Endothelial cell of umbilical vein (primary cell): ENCODE measurements at regions not wholly inside any gene's neighbourhood (a gene's known extent, or its start where the extent isn't known, plus 50 kb on each side); places are given as distances from the start of the nearest gene placed in this dataset.

Source experiments
- BruUV-seq: library from RNA; stranded (reverse); fragments of 400-500 nt; replicated peaks from 2 replicates; lab custom pipeline; 2021; lab: Mats Ljungman, UMichigan
- CTCF ChIA-PET: fragments of 300-600, 350-600 bp; sonication (Branson Sonifier 250); formaldehyde crosslinking; loops from one replicate; lab custom pipeline; 2021; ENCODE audit warnings: antibody characterized with exemption, inconsistent platforms; lab: Charles Lee
- POLR2A ChIA-PET: fragments of 300-600, 350-600 bp; sonication (Branson Sonifier 250); formaldehyde crosslinking; loops from one replicate; lab custom pipeline; 2021; ENCODE audit warnings: antibody characterized with exemption, inconsistent platforms; lab: Charles Lee
- DNase-seq: peaks from one replicate; pipeline ENCODE4 v3.0.0-alpha.2; 2011; ENCODE audit warnings: low read depth, low spot score
- FAIRE-seq: peaks from 2 replicates; lab custom pipeline; 2011; peaks lifted over from hg19 to GRCh38; lab: Jason Lieb, UNC
- H2AFZ ChIP-seq: 2 replicates; pipeline ENCODE4 v1.6.0; 2012; ENCODE audit warnings: low read depth, low read length, control low read depth, inconsistent platforms
- H3K27ac ChIP-seq: 2 replicates; pipeline ENCODE4 v1.5.1; 2011; ENCODE audit warnings: low read depth, mild to moderate bottlenecking, control low read depth, low read length, moderate library complexity; ENCODE audit not compliant: insufficient read depth
- H3K27me3 ChIP-seq, 2 experiments: 2 replicates each; pipeline versions ENCODE4 v1.6.0 to v1.6.1; 2011; ENCODE audit warnings: low read length in 2 of 2, mixed read lengths in 1 of 2; ENCODE audit not compliant: control insufficient read depth in 2 of 2, insufficient read depth in 2 of 2
- H3K36me3 ChIP-seq, 2 experiments: 2 replicates in 1 of 2; 3 replicates in 1 of 2; pipeline ENCODE4 v1.5.1; 2011; ENCODE audit warnings: low read length in 2 of 2, mild to moderate bottlenecking in 1 of 2, moderate library complexity in 1 of 2; ENCODE audit not compliant: control insufficient read depth in 2 of 2, insufficient read depth in 2 of 2; ENCODE audit errors: extremely low read depth in 1 of 2
- H3K4me1 ChIP-seq: 3 replicates; pipeline ENCODE4 v1.5.1; 2011; ENCODE audit warnings: mild to moderate bottlenecking, low read length; ENCODE audit not compliant: control insufficient read depth, insufficient read depth; ENCODE audit errors: extremely low read depth
- H3K4me2 ChIP-seq: 2 replicates; pipeline ENCODE4 v1.6.1; 2011; ENCODE audit warnings: low read length, control low read depth, mixed read lengths; ENCODE audit not compliant: insufficient read depth
- H3K4me3 ChIP-seq, 3 experiments: fragments of 200-600 bp in 1 of 3; sonication (generic), shearing (Covaris generic) in 1 of 3; replicated peaks in 1 of 3; 2 replicates each; pipeline ENCODE4 v1.5.1; 2011 to 2016; ENCODE audit warnings: control low read depth in 3 of 3, low read length in 3 of 3, mild to moderate bottlenecking in 2 of 3, inconsistent platforms in 1 of 3, low read depth in 1 of 3, moderate library complexity in 1 of 3; ENCODE audit not compliant: insufficient read depth in 1 of 3
- H3K79me2 ChIP-seq: 2 replicates; pipeline ENCODE4 v1.6.0; 2012; ENCODE audit warnings: low read length, inconsistent platforms; ENCODE audit not compliant: control insufficient read depth, insufficient read depth
- H3K9ac ChIP-seq: replicated peaks from 2 replicates; pipeline ENCODE3; 2011; ENCODE audit warnings: low read length, control low read depth; ENCODE audit not compliant: insufficient read depth; ENCODE audit errors: extremely low read depth
- H3K9me1 ChIP-seq: replicated peaks from 3 replicates; pipeline ENCODE4 v1.6.0; 2011; ENCODE audit warnings: mild to moderate bottlenecking, low read length; ENCODE audit not compliant: control insufficient read depth, insufficient read depth; ENCODE audit errors: extremely low read depth
- H3K9me3 ChIP-seq: replicated peaks from 2 replicates; pipeline ENCODE4 v1.5.1; 2012; ENCODE audit warnings: low read length, inconsistent platforms; ENCODE audit not compliant: control insufficient read depth, insufficient read depth
- H4K20me1 ChIP-seq: replicated peaks from 2 replicates; pipeline ENCODE3; 2011; ENCODE audit warnings: mild to moderate bottlenecking, low read length; ENCODE audit not compliant: control insufficient read depth, insufficient read depth; ENCODE audit errors: extremely low read depth
- CTCF ChIP-seq, 2 donors: IDR thresholded peaks; 1 replicate in 1 of 2; 2 replicates in 1 of 2; pipeline ENCODE4 v1.5.1; 2011; ENCODE audit warnings: low read length in 2 of 2, mild to moderate bottlenecking in 2 of 2, moderate library complexity in 2 of 2, control low read depth in 1 of 2, inconsistent platforms in 1 of 2, low read depth in 1 of 2; ENCODE audit not compliant: insufficient read depth in 1 of 2; ENCODE audit errors: extremely low read depth in 1 of 2
- EZH2 ChIP-seq: IDR thresholded peaks from 2 replicates; pipeline ENCODE4 v1.6.1; 2012; ENCODE audit warnings: borderline replicate concordance, low read depth, mild to moderate bottlenecking, moderate library complexity, low read length, inconsistent platforms; ENCODE audit not compliant: severe bottlenecking
- FOS ChIP-seq: IDR thresholded peaks from 2 replicates; pipeline ENCODE4 v1.6.1; 2011; ENCODE audit warnings: mild to moderate bottlenecking, low read length, moderate library complexity, borderline replicate concordance; ENCODE audit not compliant: insufficient read depth
- GATA2 ChIP-seq: IDR thresholded peaks from 2 replicates; pipeline ENCODE4 v1.7.0; 2011; ENCODE audit warnings: low read depth, mild to moderate bottlenecking, moderate library complexity, mixed read lengths, low read length; ENCODE audit not compliant: insufficient read length, insufficient read depth
- JUN ChIP-seq: IDR thresholded peaks from 2 replicates; pipeline ENCODE4 v1.6.1; 2011; ENCODE audit warnings: borderline replicate concordance, low read depth; ENCODE audit not compliant: insufficient read length, insufficient read depth
- MYC ChIP-seq: IDR thresholded peaks from one replicate; pipeline ENCODE4 v1.6.1; 2011; ENCODE audit warnings: mild to moderate bottlenecking, low read depth, low read length
- POLR2A ChIP-seq: IDR thresholded peaks from 2 replicates; pipeline ENCODE4 v1.6.1; 2012; ENCODE audit warnings: low read depth, mild to moderate bottlenecking, control low read depth, low read length
- POLR2AphosphoS5 ChIP-seq: IDR thresholded peaks from 2 replicates; pipeline ENCODE4 v1.6.1; 2012; ENCODE audit warnings: low read depth, mild to moderate bottlenecking, control low read depth, low read length, moderate library complexity; ENCODE audit not compliant: insufficient read depth
- dilution Hi-C: fragments of 300-500 bp; cut with MboI; formaldehyde crosslinking; loops from one replicate; pipeline ENCODE4 v1.15.0; 2019; ENCODE audit warnings: low sequenced_read_pairs; ENCODE audit not compliant: extremely low pct_ligation_motif_present
- intact Hi-C: fragments of 100-400 bp; cut with micrococcal nuclease; formaldehyde crosslinking; loops from one replicate; pipeline ENCODE4 v1.10.0; 2022
- TF ChIP-seq, protein P1 (sequence below): IDR thresholded peaks from 2 replicates; pipeline ENCODE4 v1.6.1; 2011; ENCODE audit not compliant: insufficient read depth, insufficient read length

- TF ChIP-seq, protein P1, sequence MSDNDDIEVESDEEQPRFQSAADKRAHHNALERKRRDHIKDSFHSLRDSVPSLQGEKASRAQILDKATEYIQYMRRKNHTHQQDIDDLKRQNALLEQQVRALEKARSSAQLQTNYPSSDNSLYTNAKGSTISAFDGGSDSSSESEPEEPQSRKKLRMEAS = no peak
- TF ChIP-seq CTCF (IDR thresholded peaks at IDR 0.05; ENCODE audit: extremely low read depth in 1 of 2, insufficient read depth in 1 of 2, low read depth in 1 of 2, low read length in 2 of 2) (no peak), POLR2A (no peak), MYC (no peak), FOS (no peak), JUN (no peak), EZH2 (no peak), GATA2 (no peak), POLR2AphosphoS5 (no peak)
- Histone ChIP-seq H3K4me3 (no peak overlapping the region), H2AFZ (no peak overlapping the region), H3K9ac (no peak overlapping the region), H3K27ac (no peak overlapping the region), H4K20me1 (no peaks in the 10 kb centered on the region), H3K9me1 (no peaks in the 10 kb centered on the region), H3K4me2 (no peak overlapping the region), H3K9me3 (no peaks in the 10 kb centered on the region), H3K79me2 (no peaks in the 10 kb centered on the region), H3K27me3 (no peaks in the 10 kb centered on the region), H3K4me1 (no peaks in the 10 kb centered on the region), H3K36me3 (no peaks in the 10 kb centered on the region)
- DNase-seq (no peak), FAIRE-seq (no peak)
- ChIA-PET CTCF (no interaction called here), POLR2A (no interaction called here)
- no TSS peak for BruUV-seq
- dilution Hi-C loops = no loop called here
- intact Hi-C loops = no loop called here
These were observed 85.9 kb upstream of the SLC34A2 start for GRCh38 chr4:25569716-25570115.
